ENCODE measurements at regions not wholly inside any gene's neighbourhood (a gene's known extent, or its start where the extent isn't known, plus 50 kb on each side); places are given as distances from the start of the nearest gene placed in this dataset.

GRCh38 chr9:32867026-32867425 is 83.7 kb downstream of the TMEM215 start:
- TF ChIP-seq EZH2 (IDR thresholded peaks at IDR 0.05; ENCODE audit: borderline replicate concordance, low read length) (no peak), CTCF (conservative IDR thresholded peaks at IDR 0.05 in 1 of 2, IDR thresholded peaks at IDR 0.05 in 1 of 2; ENCODE audit: extremely low read depth in 1 of 2, insufficient read depth in 1 of 2, low read depth in 1 of 2, low read length in 2 of 2) (no peak)
